ENCODE measurements at regions not wholly inside any gene's neighbourhood (a gene's known extent, or its start where the extent isn't known, plus 50 kb on each side); places are given as distances from the start of the nearest gene placed in this dataset.
"Not testable (repeated sequence)": the region's sequence is repeated elsewhere in the genome, so short reads cannot be mapped to it uniquely, and the experiment has no call there.

- no peak for TF ChIP-seq POLR2A (IDR thresholded peaks at IDR 0.05; ENCODE audit: low read length)
- no peak for TF ChIP-seq GATA1 (IDR thresholded peaks at IDR 0.05; ENCODE audit: low read depth, low read length)
- DNase-seq = no peak
Measured at GRCh38 chr12:75631831-75632230, 120.4 kb upstream of the KRR1 start.

- no peak for DNase-seq
- TF ChIP-seq POLR2A (IDR thresholded peaks at IDR 0.05; ENCODE audit: low read length) (no peak), GATA1 (IDR thresholded peaks at IDR 0.05; ENCODE audit: low read depth, low read length) (no peak)
Measured at GRCh38 chr12:75630091-75630490, 118.7 kb upstream of the KRR1 start.

- no peak for TF ChIP-seq POLR2A (IDR thresholded peaks at IDR 0.05; ENCODE audit: low read length)
- no peak for TF ChIP-seq GATA1 (IDR thresholded peaks at IDR 0.05; ENCODE audit: low read depth, low read length)
- no peak for DNase-seq
Measured at GRCh38 chr12:75628916-75629315, 117.5 kb upstream of the KRR1 start.

- no peak for TF ChIP-seq GATA1 (IDR thresholded peaks at IDR 0.05; ENCODE audit: low read depth, low read length)
- TF ChIP-seq POLR2A (IDR thresholded peaks at IDR 0.05; ENCODE audit: low read length) = no peak
Measured at GRCh38 chr12:75628511-75628910, 117.1 kb upstream of the KRR1 start.

GRCh38 chr12:75623631-75624154 is 112.3 kb upstream of the KRR1 start:
- no peak for DNase-seq
- TF ChIP-seq GATA1 (IDR thresholded peaks at IDR 0.05; ENCODE audit: low read depth, low read length) (no peak), POLR2A (IDR thresholded peaks at IDR 0.05; ENCODE audit: low read length) (no peak)

More at GRCh38 chr12:75628511-75628910, 117.1 kb upstream of the KRR1 start:
- no peak for DNase-seq

- TF ChIP-seq GATA1 (IDR thresholded peaks at IDR 0.05; ENCODE audit: low read depth, low read length) (no peak), POLR2A (IDR thresholded peaks at IDR 0.05; ENCODE audit: low read length) (no peak)
- DNase-seq = no peak
Measured at GRCh38 chr12:75622492-75622891, 111.1 kb upstream of the KRR1 start.

- not testable (repeated sequence) for DNase-seq
Measured at GRCh38 chr12:75614396-75614795, 103.0 kb upstream of the KRR1 start.

GRCh38 chr12:75613981-75614380 is 102.6 kb upstream of the KRR1 start:
- DNase-seq = no peak
- no peak for TF ChIP-seq POLR2A (IDR thresholded peaks at IDR 0.05; ENCODE audit: low read length)
- TF ChIP-seq GATA1 (IDR thresholded peaks at IDR 0.05; ENCODE audit: low read depth, low read length) = no peak

- DNase-seq = no peak
- TF ChIP-seq POLR2A (IDR thresholded peaks at IDR 0.05; ENCODE audit: low read length) (no peak), GATA1 (IDR thresholded peaks at IDR 0.05; ENCODE audit: low read depth, low read length) (no peak)
Measured at GRCh38 chr12:75611041-75611440, 99.6 kb upstream of the KRR1 start.

- no peak for TF ChIP-seq GATA1 (IDR thresholded peaks at IDR 0.05; ENCODE audit: low read depth, low read length)
- no peak for DNase-seq
Measured at GRCh38 chr12:75606956-75607355, 95.5 kb upstream of the KRR1 start.

- TF ChIP-seq POLR2A (IDR thresholded peaks at IDR 0.05; ENCODE audit: low read length) (no peak), GATA1 (IDR thresholded peaks at IDR 0.05; ENCODE audit: low read depth, low read length) (no peak)
Measured at GRCh38 chr12:75606151-75606550, 94.7 kb upstream of the KRR1 start.

GRCh38 chr12:75603475-75603874 is 92.1 kb upstream of the KRR1 start:
- no peak for DNase-seq
- no peak for TF ChIP-seq GATA1 (IDR thresholded peaks at IDR 0.05; ENCODE audit: low read depth, low read length)
- no peak for TF ChIP-seq POLR2A (IDR thresholded peaks at IDR 0.05; ENCODE audit: low read length)

More at GRCh38 chr12:75606151-75606550, 94.7 kb upstream of the KRR1 start:
- no peak for DNase-seq

- no peak for DNase-seq
- TF ChIP-seq POLR2A (IDR thresholded peaks at IDR 0.05; ENCODE audit: low read length) = no peak
- no peak for TF ChIP-seq GATA1 (IDR thresholded peaks at IDR 0.05; ENCODE audit: low read depth, low read length)
Measured at GRCh38 chr12:75602106-75602505, 90.7 kb upstream of the KRR1 start.

GRCh38 chr12:75600146-75600545 is 88.7 kb upstream of the KRR1 start:
- no peak for DNase-seq
- TF ChIP-seq GATA1 (IDR thresholded peaks at IDR 0.05; ENCODE audit: low read depth, low read length) = no peak

- DNase-seq = no peak
- TF ChIP-seq POLR2A (IDR thresholded peaks at IDR 0.05; ENCODE audit: low read length) (no peak), GATA1 (IDR thresholded peaks at IDR 0.05; ENCODE audit: low read depth, low read length) (no peak)
Measured at GRCh38 chr12:75599061-75599460, 87.7 kb upstream of the KRR1 start.

- no peak for TF ChIP-seq GATA1 (IDR thresholded peaks at IDR 0.05; ENCODE audit: low read depth, low read length)
- no peak for TF ChIP-seq POLR2A (IDR thresholded peaks at IDR 0.05; ENCODE audit: low read length)
- no peak for DNase-seq
Measured at GRCh38 chr12:75596406-75596805, 85.0 kb upstream of the KRR1 start.
